Nephron progenitor cell (in vitro differentiated cells): ENCODE measurements at regions not wholly inside any gene's neighbourhood (a gene's known extent, or its start where the extent isn't known, plus 50 kb on each side); places are given as distances from the start of the nearest gene placed in this dataset.

Experiments used
- DNase-seq: peaks from one replicate; pipeline ENCODE4 v3.0.0; 2021
- H3K27ac Mint-ChIP-seq: 2 replicates; pipeline ENCODE4 v1.8.0; 2021; ENCODE audit warnings: mild to moderate bottlenecking, moderate library complexity, mixed read lengths
- H3K27me3 Mint-ChIP-seq: 2 replicates; pipeline ENCODE4 v1.8.0; 2021; ENCODE audit warnings: mild to moderate bottlenecking, low read depth, mixed read lengths; ENCODE audit not compliant: poor library complexity
- H3K36me3 Mint-ChIP-seq: 2 replicates; pipeline ENCODE4 v1.8.0; 2021; ENCODE audit warnings: low read depth, mixed read lengths
- H3K4me1 Mint-ChIP-seq: 2 replicates; pipeline ENCODE4 v1.8.0; 2021; ENCODE audit warnings: mixed read lengths
- H3K4me3 Mint-ChIP-seq: 2 replicates; pipeline ENCODE4 v1.8.0; 2021; ENCODE audit warnings: mild to moderate bottlenecking, moderate library complexity, mixed read lengths
- H3K9me3 Mint-ChIP-seq: 2 replicates; pipeline ENCODE4 v1.8.0; 2021; ENCODE audit warnings: mild to moderate bottlenecking, moderate library complexity, mixed read lengths
- CTCF ChIP-seq: fragments of 200-600 bp; sonication (generic); IDR thresholded peaks from 2 replicates; pipeline ENCODE4 v1.5.0; 2021; ENCODE audit warnings: antibody characterized with exemption

GRCh38 chr22:48972979-48973693 is 854.5 kb downstream of the BRD1 start:
- no peaks in the 10 kb centered on the region for H3K4me1 Mint-ChIP-seq
- no peak for TF ChIP-seq CTCF
- no peak overlapping the region for H3K4me3 Mint-ChIP-seq
- H3K27ac Mint-ChIP-seq, result no peak overlapping the region
- H3K36me3 Mint-ChIP-seq, result no peaks in the 10 kb centered on the region
- no peaks in the 10 kb centered on the region for H3K9me3 Mint-ChIP-seq
- peaks cover 27% of the 10 kb centered on the region for H3K27me3 Mint-ChIP-seq
- no peak for DNase-seq

- H3K4me1 Mint-ChIP-seq, result no peaks in the 10 kb centered on the region
- H3K4me3 Mint-ChIP-seq, result no peak overlapping the region
- no peak for DNase-seq
- no peaks in the 10 kb centered on the region for H3K36me3 Mint-ChIP-seq
- no peak overlapping the region for H3K27ac Mint-ChIP-seq
- peak; percentile 63 for TF ChIP-seq CTCF
- H3K27me3 Mint-ChIP-seq, result peaks cover 33% of the 10 kb centered on the region
- H3K9me3 Mint-ChIP-seq, result no peaks in the 10 kb centered on the region
Measured at GRCh38 chr22:48968201-48968959, 859.3 kb downstream of the BRD1 start.

DNA sequence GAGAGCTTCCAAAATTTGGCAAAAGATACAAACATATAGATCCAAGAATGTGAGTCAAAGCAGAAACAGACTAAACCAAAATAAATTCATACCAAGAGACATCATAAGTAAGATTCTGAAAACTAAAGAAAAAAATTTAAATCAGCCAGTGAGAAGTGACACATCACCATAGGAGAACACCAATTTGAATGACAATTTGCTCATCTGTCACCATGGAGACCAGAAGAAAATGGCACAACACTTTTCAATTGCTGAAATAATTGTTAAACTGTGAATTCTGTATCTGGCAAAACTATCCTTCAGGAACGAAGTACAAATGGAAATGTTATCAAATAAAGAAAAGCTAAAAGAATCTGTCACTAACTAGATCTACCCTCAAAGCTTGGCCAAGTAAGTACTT is 864.3 kb downstream of the BRD1 start:
- no peak overlapping the region for H3K27ac Mint-ChIP-seq
- no peak for TF ChIP-seq CTCF

DNA sequence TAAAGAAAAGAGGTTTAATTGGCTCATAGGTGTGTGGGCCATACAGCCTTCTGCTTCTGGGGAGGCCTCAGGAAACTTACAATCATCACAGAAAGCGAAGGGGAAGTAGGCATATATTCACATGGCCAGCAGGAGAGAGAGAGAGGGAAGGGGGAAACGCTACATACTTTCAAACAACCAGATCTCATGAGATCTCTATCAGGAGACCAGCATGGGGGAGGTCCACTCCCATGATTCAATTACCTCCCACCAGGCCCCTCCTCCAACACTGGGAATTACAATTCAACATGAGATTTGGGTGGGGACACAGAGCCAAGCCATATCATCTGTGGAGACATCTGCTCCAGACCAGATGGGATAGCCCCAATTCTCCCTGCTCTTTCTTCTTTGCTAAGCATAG is 866.0 kb downstream of the BRD1 start:
- no peaks in the 10 kb centered on the region for H3K4me1 Mint-ChIP-seq
- peaks cover 29% of the 10 kb centered on the region for H3K27me3 Mint-ChIP-seq
- no peaks in the 10 kb centered on the region for H3K9me3 Mint-ChIP-seq
- H3K36me3 Mint-ChIP-seq, result no peaks in the 10 kb centered on the region
- no peak overlapping the region for H3K4me3 Mint-ChIP-seq
- no peak for TF ChIP-seq CTCF
- H3K27ac Mint-ChIP-seq, result no peak overlapping the region
- DNase-seq, result no peak

More for the DNA sequence above, 864.3 kb downstream of the BRD1 start:
- no peak overlapping the region for H3K4me3 Mint-ChIP-seq
- no peaks in the 10 kb centered on the region for H3K36me3 Mint-ChIP-seq
- no peak for DNase-seq
- H3K27me3 Mint-ChIP-seq, result peaks cover 38% of the 10 kb centered on the region
- H3K9me3 Mint-ChIP-seq, result no peaks in the 10 kb centered on the region
- no peaks in the 10 kb centered on the region for H3K4me1 Mint-ChIP-seq

GRCh38 chr22:48960980-48961660 is 866.6 kb downstream of the BRD1 start:
- H3K4me3 Mint-ChIP-seq, result no peak overlapping the region
- no peaks in the 10 kb centered on the region for H3K9me3 Mint-ChIP-seq
- no peak for DNase-seq
- H3K27me3 Mint-ChIP-seq, result peaks cover 25% of the 10 kb centered on the region
- no peak for TF ChIP-seq CTCF
- H3K36me3 Mint-ChIP-seq, result no peaks in the 10 kb centered on the region
- H3K27ac Mint-ChIP-seq, result no peak overlapping the region
- peaks cover 5% of the 10 kb centered on the region for H3K4me1 Mint-ChIP-seq
